SHP77 (cell line): ENCODE measurements at regions not wholly inside any gene's neighbourhood (a gene's known extent, or its start where the extent isn't known, plus 50 kb on each side); places are given as distances from the start of the nearest gene placed in this dataset.

Source experiments
- DNase-seq, 2 experiments: peaks; one replicate each; lab custom pipeline; 2025; lab: John Stamatoyannopoulos, UW

DNA sequence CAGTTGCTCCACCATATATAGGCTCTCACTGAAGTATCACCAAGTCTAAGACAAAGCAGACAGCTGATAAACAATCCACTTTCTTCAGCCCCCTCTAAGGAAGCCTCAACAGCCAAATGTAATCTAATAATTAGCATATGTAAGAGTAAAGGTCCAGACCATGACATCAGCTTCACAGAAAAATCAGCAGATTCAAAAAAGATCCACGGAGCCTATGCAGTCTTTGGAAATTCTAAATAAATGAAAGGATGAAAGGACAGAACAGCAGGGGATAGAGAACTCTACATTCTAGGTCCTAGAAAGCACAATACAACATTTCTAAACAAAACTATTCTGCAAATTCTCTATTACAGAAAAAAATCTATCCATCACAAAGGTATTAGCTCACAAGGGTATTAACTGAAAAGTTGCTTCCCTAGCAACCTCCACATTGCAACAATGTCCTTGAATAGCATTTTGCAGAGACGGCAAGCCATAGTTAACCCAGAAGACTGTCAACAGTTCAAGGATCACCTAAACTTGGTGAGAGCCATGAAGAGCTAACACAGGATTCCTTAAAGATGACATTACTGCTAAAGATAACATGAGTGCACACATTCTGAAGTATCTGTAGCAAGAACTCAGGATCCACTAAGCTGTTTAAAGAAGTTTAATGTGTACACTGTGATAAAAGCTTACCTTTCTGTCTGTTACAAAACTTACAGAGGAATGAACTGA lies 74.3 kb downstream of the SIPA1L2 start:
- no peak for DNase-seq

GRCh38 chr1:232554409-232554808 lies 75.5 kb downstream of the SIPA1L2 start:
- no peak for DNase-seq

DNA sequence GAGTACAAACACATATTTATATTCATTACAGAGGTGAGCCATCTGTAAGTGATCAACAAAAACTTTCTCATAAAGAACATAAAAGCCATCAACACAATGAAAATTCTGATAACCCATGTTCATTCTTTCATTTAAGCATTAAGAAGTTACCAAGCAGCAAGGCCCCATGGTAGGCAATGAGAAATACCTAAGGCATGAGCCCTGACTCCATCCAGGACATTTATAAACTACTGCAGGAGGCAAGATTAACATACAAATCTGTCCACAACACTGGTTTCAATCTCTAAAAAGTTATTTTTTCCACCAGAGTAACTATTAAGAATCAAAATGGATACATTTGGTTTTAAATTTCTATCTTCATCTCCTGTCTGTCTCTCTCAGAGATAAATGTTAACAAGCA lies 76.1 kb downstream of the SIPA1L2 start:
- no peak for DNase-seq

GRCh38 chr1:232553050-232553754 lies 76.7 kb downstream of the SIPA1L2 start:
- no peak for DNase-seq

DNA sequence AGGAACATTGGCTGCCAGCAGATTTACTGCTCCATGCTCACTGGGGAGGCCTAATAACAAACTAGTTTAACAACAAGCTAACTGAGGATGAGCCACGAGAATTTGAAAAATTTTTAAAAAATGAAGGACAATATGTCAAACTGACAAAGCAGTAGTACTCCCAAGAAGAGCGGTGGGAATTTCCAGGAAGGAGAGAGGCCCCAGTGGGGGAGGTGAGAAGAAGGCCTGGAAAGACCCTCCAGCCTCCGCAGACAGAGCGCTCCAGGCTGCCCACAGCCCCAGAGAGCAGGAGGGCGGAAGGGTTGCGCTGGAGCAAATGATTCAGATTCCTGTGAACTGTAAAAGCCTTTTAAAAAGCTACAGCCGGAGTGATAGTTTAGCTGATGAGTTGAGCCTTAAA lies 78.5 kb downstream of the SIPA1L2 start:
- no peak for DNase-seq

- no peak for DNase-seq
Observed at GRCh38 chr1:232550007-232550406, 79.9 kb downstream of the SIPA1L2 start.

GRCh38 chr1:232548691-232549090 lies 81.2 kb downstream of the SIPA1L2 start:
- DNase-seq = no peak

GRCh38 chr1:232547938-232548484 lies 81.9 kb downstream of the SIPA1L2 start:
- no peak for DNase-seq

- DNase-seq = no peak
Observed at GRCh38 chr1:232542633-232543593, 87.0 kb downstream of the SIPA1L2 start.

DNA sequence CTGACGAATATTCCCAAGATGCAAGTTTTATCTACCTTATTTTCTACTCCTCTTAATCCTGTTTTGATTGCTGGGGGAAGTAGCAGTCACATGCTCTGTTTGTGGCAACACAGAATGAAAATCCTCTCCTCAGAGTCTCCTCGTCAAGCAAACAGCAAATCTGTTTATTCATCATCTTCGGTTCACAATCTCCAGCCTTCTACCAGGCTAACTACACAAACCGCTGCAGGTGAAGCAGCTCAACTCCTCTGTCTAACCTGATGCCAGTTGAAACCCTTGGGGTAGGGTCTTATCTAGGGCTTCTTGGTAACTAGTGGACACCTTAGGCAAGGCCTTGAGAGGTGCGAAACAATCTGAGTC lies 91.0 kb downstream of the SIPA1L2 start:
- DNase-seq = no peak

GRCh38 chr1:232538224-232538942 lies 91.5 kb downstream of the SIPA1L2 start:
- no peak for DNase-seq

- no peak for DNase-seq
Observed at GRCh38 chr1:232534552-232535517, 95.1 kb downstream of the SIPA1L2 start.

DNA sequence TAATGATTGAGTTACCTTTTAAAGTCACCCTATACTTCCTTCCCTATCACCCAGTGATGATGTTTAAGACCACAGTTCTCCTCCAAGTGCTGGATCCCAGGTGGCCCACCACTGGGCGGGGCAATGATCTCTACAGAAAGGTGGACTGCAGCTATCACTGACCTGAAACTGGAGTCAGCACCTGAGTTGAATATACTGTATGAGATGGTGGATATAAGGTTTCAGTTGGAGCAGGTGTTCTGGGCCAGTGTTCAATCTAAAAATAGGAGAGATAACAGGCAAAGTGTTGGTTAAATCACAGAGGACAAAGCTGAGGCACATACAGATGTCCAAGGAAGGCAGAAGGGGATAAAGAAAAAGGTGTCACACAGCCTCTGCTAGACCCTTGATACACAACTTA lies 96.6 kb downstream of the SIPA1L2 start:
- DNase-seq = no peak

- no peak for DNase-seq
Observed at GRCh38 chr1:232532901-232533300, 97.0 kb downstream of the SIPA1L2 start.

DNA sequence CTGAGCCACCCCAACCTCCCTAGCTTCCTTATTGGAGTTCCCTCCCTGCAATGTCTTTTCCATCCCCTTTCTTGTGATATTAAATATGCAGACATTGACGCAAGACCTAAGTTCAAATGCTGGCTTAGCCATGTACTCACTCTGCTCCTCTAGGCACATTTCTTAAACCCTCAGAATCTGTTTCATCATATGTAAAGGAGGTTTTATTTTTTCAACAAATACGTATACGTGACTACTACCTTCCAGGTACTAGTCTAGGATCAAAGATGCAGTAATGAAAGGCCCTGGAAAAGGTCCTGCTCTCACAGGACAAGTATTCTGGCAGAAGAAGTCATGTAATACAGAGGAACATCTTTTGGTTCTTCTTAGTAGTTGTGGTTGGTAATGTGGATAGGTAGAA lies 98.6 kb downstream of the SIPA1L2 start:
- DNase-seq = no peak

GRCh38 chr1:232529747-232530146 lies 100.2 kb downstream of the SIPA1L2 start:
- DNase-seq = no peak

DNA sequence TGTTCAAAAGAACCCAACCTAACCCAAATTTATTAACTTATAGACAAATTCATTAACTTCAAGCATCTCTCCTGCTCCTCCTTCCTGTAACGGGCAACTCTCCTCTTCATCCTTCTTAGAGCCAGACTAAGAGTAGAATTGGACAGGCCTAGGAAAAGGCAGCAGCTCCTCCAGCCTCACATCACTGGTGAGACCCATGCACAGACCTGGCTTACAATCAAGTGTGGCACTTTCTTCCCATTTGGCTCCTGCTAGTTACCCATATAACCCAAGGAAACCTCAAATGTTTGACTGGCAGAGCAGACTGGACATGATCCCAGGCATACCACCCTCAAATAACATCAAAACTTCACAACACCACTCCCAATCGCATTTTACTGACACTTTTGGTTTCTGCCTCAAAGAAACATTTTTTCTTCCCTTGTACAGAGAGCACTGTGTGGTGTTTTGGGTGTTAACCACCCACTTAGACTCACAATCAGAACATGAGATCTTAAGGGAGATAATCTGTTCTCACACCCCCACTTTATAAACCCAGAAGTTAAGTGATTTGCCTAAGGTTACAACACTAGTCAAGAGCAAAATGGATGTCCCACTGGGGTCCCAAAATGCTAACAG lies 101.4 kb downstream of the SIPA1L2 start:
- no peak for DNase-seq

DNA sequence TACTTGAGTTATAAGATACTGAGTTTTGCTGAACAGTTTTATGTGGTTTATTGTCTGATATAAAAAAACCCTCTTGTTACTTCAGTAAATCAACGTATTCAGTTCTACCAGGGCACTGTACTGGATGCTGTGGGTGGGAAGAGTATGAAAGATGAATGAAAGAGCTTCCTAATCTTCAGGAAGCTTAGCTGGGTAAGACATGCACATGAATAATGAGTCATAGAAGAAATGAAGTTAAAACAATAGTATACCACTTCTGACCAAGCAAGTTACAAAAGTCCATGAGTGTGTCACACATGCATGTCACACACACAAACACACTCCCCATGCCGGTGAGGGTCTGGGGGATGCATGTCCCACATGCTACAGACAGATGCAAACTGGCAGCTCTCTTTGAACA lies 105.9 kb downstream of the SIPA1L2 start:
- no peak for DNase-seq

DNA sequence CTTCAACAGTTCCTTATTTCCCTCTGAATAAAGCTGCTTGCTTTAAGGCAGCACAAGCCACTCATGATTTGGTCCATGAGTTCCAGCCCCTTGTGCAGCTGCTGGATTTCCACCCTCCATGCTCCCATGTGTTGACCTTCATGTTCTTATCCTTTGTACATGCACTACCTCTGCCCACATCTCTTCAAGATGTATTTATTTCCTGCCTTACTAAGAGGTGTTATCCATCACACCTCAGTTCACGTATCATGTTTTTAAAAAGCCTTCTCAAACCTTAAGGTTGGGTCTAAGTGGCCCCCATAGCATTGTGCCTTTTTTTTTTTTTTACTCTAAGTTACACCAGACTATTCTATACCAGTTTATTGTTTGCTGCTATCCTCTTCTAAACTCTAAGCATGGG lies 107.7 kb downstream of the SIPA1L2 start:
- DNase-seq = no peak

GRCh38 chr1:232521660-232522059 lies 108.3 kb downstream of the SIPA1L2 start:
- no peak for DNase-seq
